Heart left ventricle (tissue), 13 donors: ENCODE measurements at regions not wholly inside any gene's neighbourhood (a gene's known extent, or its start where the extent isn't known, plus 50 kb on each side); places are given as distances from the start of the nearest gene placed in this dataset.

Experiments used
- POLR2A ChIP-seq, 2 donors: fragments of 450-650 bp; IDR thresholded peaks; one replicate each; pipeline ENCODE4 v1.6.1; 2017; ENCODE audit warnings: antibody characterized with exemption in 2 of 2, mild to moderate bottlenecking in 2 of 2, moderate library complexity in 2 of 2
- TF ChIP-seq, protein P1 (sequence below), 12 donors: fragments of 200-600 bp; sonication (generic) in 4 of 12; IDR thresholded peaks; one replicate each; pipeline versions ENCODE4 v1.5.0 to v1.8.0; 2018 to 2022; ENCODE audit warnings: antibody characterized with exemption in 12 of 12, mild to moderate bottlenecking in 5 of 12
- donor health status: ischemic (EF 13 %, LVEDD 7.1; RV severe dilation, severe dysfunction).
- donor health status: DM: no; HTN: yes; CAD: no.
- donor health status: DM: no; HTN: no; CAD: no.
- donor health status: ischemic (EF 25% LVEDD 6.9; RV normal size, moderate dysfunction).
- donor health status: ischemic (EF 25% LVEDD 5.7; RV mildly dilated, moderate dysfunction).
- donor health status: ischemic (EF 35%, LVEDD 5.7; RV mildly dilated, moderate dysfunction).
- donor health status: nonischemic (EF 11% LVEDD 7.7; RV severe dilation, severe dysfunction).
- donor health status: DM: yes; HTN: yes; CAD: no.
- donor health status: PGD.
- donor health status: ischemic (EF 29% LVEDD 5.4; RV normal size, mild dysfunction).
- donor health status: nonischemic (EF 23%, LVEDD 6.1; RV moderate dilation, normal function).

DNA sequence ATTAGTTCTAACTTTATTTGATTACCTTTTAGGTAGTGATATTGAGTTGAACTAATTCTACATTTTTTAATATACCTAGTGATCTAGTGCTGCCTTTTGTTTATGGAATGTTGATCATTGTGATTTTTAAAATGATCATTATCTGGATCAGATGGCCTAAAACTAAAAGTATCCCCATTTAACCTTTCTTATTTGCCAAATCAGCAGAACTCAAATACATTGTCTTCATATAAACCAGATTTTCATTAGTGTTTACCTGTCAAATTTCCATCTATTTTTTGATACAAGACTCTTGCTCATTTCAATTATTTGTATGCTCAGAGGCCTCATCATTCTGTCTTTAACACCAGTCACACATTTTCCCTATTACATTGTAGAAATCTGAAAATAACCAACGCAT is 441.2 kb downstream of the PTPRC start:
- TF ChIP-seq, protein P1, sequence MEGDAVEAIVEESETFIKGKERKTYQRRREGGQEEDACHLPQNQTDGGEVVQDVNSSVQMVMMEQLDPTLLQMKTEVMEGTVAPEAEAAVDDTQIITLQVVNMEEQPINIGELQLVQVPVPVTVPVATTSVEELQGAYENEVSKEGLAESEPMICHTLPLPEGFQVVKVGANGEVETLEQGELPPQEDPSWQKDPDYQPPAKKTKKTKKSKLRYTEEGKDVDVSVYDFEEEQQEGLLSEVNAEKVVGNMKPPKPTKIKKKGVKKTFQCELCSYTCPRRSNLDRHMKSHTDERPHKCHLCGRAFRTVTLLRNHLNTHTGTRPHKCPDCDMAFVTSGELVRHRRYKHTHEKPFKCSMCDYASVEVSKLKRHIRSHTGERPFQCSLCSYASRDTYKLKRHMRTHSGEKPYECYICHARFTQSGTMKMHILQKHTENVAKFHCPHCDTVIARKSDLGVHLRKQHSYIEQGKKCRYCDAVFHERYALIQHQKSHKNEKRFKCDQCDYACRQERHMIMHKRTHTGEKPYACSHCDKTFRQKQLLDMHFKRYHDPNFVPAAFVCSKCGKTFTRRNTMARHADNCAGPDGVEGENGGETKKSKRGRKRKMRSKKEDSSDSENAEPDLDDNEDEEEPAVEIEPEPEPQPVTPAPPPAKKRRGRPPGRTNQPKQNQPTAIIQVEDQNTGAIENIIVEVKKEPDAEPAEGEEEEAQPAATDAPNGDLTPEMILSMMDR (IDR thresholded peaks at IDR 0.05), result no peak
- no peak for TF ChIP-seq POLR2A (IDR thresholded peaks at IDR 0.05)
